ENCODE measurements at regions not wholly inside any gene's neighbourhood (a gene's known extent, or its start where the extent isn't known, plus 50 kb on each side); places are given as distances from the start of the nearest gene placed in this dataset.

DNA sequence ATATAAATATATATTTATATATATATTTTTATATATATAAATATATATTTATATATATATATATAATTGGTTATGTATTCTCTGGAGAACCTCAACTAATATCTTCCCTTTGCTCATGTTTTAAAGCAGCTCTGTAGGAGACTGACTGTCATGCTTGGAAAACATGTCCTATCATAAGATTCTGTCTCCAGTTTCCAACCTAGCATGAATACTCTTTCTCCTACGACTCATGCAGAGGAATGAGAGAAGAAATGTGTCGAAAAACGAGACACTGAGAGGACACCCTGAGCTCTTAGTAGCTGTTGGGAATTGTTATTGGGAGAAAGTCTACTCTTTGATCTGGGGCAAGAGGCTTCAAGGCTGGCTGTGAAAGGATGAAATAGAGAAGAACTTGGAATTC is 166.5 kb upstream of the SLIT2 start:
- TF ChIP-seq, protein P1, sequence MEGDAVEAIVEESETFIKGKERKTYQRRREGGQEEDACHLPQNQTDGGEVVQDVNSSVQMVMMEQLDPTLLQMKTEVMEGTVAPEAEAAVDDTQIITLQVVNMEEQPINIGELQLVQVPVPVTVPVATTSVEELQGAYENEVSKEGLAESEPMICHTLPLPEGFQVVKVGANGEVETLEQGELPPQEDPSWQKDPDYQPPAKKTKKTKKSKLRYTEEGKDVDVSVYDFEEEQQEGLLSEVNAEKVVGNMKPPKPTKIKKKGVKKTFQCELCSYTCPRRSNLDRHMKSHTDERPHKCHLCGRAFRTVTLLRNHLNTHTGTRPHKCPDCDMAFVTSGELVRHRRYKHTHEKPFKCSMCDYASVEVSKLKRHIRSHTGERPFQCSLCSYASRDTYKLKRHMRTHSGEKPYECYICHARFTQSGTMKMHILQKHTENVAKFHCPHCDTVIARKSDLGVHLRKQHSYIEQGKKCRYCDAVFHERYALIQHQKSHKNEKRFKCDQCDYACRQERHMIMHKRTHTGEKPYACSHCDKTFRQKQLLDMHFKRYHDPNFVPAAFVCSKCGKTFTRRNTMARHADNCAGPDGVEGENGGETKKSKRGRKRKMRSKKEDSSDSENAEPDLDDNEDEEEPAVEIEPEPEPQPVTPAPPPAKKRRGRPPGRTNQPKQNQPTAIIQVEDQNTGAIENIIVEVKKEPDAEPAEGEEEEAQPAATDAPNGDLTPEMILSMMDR (IDR thresholded peaks at IDR 0.05; ENCODE audit: insufficient read depth, low read length, poor library complexity, severe bottlenecking): no peak
- TF ChIP-seq EZH2phosphoT487 (conservative IDR thresholded peaks at IDR 0.05; ENCODE audit: low read length): no peak

All from SU-DHL-6 (cell line).